GM19025 (cell line): ENCODE measurements at regions not wholly inside any gene's neighbourhood (a gene's known extent, or its start where the extent isn't known, plus 50 kb on each side); places are given as distances from the start of the nearest gene placed in this dataset.

Experiments
- ATAC-seq: cut with Tn5 transposase; IDR thresholded peaks from one replicate; pipeline ENCODE4 v1.9.1; 2021; ENCODE audit warnings: mild to moderate bottlenecking, low read depth, moderate library complexity; ENCODE audit not compliant: unreplicated experiment

- no peak for ATAC-seq
Measured at GRCh38 chrX:15926622-15927021, 72.0 kb upstream of the AP1S2 start.

DNA sequence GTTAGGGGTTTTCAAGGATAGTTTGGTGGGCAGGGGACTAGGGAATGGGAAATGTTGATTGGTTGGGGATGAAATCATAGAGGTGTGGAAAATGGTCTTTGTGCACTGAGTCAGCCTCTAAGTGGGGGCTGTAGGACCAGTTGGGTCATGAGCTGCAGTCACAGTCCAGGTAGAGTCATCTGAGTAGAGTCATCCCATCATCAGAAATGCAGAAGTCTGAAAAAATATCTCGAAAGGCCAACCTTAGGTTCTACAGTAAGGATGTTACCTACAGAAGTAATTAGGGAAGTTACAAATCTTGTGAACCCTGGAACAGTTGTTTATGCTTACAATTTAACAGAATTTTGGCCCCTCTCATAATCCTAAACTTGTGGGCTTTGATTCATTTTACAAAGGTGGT is 63.4 kb upstream of the AP1S2 start:
- ATAC-seq: no peak

- ATAC-seq: no peak
Measured at GRCh38 chrX:15916704-15917084, 62.1 kb upstream of the AP1S2 start.

- ATAC-seq: no peak
Measured at GRCh38 chrX:15915959-15916703, 61.5 kb upstream of the AP1S2 start.

DNA sequence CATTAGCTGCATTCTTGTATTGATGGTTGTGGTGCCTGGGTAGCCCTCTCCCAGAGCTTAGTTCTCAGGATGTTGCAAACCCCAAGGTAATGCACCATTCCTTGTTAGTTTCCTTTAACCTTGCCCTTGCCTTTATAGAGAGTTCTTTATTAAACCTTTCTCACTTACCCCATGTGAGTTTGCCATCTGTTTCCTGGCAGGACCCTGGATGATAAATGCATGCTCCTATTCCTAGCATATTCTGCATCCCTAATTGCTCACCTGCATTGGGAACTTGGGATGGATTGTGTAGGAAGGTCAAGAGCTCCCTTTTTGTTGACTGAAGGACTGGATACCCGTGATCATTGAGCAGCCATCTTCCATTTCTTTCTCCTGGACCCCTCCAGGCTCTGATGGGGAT is 59.9 kb upstream of the AP1S2 start:
- ATAC-seq: no peak

DNA sequence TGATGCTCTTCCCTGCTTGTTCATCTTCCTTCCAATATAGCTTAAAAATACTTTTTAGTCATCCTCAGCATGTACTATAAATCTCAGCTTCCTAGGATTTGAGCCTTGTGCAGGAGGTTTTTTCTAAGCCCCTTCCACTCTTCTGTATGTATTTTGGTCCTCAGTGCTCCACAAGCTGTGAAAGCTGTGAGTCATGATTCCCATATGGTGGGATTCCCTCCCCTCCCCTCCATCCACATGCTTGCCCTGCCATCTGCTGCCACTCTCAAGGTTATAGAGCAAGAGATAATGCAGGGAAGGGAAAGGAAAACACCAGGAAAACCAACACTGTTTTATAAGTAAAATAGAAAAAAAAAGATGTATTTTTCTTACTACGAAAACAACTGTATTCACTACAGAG is 58.5 kb upstream of the AP1S2 start:
- no peak for ATAC-seq

DNA sequence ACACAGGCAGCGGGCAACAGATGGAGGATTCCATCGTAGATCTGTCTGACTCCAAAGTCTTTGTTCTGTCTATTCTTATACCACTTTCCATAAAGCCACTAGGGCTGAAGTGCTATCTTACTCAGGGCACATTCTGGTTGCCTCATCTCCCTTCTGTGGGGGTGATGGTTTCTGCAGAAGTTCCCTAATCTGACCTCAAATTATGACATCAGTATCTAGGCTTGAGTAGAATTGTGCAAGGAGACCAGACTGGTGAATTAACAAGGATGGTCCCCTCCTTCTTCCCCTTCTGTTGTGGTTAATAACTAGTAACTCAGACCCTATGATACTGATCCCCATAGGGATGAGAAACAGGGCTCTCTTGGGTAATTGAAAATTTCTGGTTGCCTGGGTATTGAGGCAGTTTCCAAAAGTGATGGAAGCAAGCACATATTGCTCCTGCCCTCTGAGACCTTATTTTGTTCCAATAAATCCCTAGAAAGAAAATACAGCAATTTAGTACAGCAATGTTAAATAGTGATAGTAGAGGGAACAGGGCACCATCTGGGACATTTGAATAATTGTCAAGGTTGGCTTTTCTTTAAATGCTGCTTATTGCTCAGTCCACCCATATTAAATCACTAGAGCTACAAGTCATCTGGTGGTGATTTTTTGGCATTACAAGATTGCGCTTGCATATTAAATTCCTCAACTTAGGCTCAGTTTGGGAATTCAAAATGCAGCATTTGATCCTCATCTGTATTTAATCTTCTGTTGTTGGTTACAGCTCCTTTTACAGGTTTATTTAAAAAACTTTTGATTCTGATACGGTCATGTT is 57.3 kb upstream of the AP1S2 start:
- ATAC-seq: no peak

DNA sequence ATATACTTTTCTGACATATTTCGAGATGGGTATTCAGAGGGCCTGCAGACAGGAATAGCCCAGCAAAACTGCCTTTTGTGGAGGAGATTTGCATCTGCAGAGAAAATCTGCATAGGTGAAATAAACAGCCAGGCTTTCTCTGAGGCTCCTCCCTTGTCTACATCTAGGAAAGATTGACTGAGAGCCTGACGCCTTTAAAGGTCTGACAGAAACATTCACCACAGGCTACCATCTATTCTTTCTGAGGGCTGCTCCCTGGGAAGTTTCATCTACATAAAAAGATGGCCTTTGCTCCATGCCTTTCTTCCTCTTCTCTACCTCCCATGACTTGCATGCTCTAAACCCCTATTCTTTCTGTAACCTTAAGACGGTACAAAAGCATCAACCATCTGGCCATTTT is 55.0 kb upstream of the AP1S2 start:
- no peak for ATAC-seq

- ATAC-seq: no peak
Measured at GRCh38 chrX:15908603-15909290, 54.1 kb upstream of the AP1S2 start.

- ATAC-seq: no peak
Measured at GRCh38 chrX:15906041-15906943, 51.7 kb upstream of the AP1S2 start.
